HG02623 (cell line): ENCODE measurements at regions not wholly inside any gene's neighbourhood (a gene's known extent, or its start where the extent isn't known, plus 50 kb on each side); places are given as distances from the start of the nearest gene placed in this dataset.
"Not testable (repeated sequence)": the region's sequence is repeated elsewhere in the genome, so short reads cannot be mapped to it uniquely, and the experiment has no call there.

Experiments
- ATAC-seq: cut with Tn5 transposase; IDR thresholded peaks from one replicate; pipeline ENCODE4 v1.9.1; 2021; ENCODE audit warnings: moderate library complexity; ENCODE audit not compliant: unreplicated experiment

GRCh38 chr5:18203296-18203695 lies 569.0 kb downstream of the TAF11L14 start:
- no peak for ATAC-seq

DNA sequence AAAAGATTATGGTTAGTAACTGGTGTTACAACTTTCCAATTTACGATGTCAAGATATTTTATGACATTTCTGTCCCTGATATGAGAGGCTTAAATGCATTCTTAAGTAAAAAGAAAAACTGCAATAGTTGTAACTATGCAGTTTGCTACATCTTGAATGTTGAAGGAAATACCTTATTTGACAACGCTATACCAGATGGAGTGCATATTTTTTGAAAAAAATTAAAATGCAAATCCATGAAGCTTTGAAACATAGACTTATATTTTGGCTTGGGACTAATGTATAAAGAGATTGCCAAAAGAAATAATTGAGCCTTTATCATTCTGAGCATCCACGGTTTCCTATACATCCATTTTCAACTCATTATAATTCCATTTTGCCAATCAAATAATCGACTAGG lies 579.4 kb downstream of the TAF11L14 start:
- ATAC-seq: no peak

DNA sequence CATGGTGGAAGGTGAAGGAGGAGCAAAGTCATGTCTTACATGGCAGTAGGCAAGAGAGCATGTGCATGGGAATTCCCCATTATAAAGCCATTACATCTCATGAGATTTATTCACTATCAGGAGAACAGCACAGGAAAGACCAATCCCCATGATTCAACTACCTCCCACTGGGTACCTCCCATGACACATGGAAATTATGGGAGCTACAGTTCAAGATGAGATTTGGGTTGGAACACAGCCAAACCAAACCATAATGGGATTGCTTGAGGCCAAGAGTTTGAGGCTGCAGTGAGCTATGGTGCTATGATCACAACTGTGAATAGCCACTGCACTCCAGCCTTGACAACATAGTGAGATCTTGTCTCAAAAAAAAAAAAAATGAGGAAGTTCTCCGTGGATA lies 581.8 kb downstream of the TAF11L14 start:
- ATAC-seq: no peak

DNA sequence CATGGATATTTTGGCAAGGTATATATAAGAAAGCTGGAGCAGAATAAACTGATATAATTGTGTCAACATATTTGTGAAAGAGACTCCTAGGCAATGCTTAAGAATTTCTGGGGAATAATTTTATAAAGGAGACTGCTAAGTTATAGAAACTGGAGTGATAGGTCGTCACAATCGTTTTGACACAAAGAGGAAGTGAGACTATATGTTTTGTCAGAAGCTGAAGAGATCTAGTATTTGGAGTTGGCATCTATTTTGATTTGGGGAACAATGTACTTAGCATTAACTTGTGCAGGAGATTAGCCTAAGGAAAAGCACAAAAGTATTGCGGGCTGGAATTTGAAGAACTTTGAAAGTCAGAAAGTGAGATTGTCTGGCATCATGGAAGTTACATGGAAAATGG lies 582.5 kb downstream of the TAF11L14 start:
- no peak for ATAC-seq

DNA sequence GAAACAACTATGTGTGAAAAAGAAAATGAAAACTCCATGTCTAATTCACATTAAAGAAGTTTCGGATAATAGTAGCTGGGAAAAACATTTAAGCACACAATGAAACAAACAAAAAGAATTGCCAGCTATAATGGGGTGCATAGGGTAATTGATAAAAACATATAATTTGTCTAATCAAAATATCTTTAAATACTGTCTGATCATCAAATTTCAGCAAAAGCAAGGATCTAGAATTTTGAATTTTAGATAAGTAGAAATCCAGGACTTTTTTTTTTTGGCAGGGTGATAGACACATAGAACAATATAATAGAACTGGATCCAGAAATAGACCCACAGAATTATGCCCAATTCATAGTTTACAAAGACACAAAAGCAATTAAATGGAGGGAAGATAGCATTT lies 585.0 kb downstream of the TAF11L14 start:
- ATAC-seq: no peak

GRCh38 chr5:18220631-18221030 lies 586.4 kb downstream of the TAF11L14 start:
- no peak for ATAC-seq

DNA sequence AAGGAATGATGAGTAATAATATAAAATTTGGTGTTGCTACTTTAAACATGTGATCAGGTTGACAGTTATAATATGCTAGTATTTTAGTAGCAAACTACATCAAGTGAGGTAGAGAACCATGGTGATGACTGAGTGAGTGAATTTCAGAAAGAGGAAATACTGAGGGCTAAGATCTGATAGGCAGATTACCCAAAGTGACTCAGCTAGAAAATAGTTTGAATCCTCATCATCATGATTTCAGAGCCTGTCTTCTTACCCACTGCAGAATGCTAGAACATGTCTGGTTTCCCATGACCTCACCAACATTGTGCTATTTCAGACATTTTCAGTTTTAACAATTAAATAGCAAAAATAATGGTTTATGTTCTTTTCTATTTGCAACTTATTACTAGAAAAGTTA lies 602.1 kb downstream of the TAF11L14 start:
- ATAC-seq: no peak

- no peak for ATAC-seq
Measured at GRCh38 chr5:18238321-18238720, 604.1 kb downstream of the TAF11L14 start.

DNA sequence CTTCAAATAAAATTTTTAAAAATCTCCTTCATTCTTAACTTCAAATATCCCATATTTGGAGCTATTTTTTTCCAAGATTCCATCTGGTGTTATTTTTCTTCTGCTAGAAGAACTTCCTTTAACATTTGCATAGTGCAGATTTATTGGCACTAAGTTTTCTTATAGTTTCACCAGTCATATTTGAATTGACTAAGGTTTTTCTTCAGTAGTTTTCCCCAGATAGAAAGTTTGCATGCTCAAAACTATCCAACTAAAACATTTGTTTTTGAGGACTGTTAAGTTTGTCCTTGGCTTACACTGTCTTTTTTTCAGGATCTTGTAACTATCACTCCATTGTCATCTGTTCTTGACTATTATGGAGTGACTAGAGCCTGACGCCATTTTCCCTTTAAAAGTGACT lies 606.7 kb downstream of the TAF11L14 start:
- no peak for ATAC-seq

DNA sequence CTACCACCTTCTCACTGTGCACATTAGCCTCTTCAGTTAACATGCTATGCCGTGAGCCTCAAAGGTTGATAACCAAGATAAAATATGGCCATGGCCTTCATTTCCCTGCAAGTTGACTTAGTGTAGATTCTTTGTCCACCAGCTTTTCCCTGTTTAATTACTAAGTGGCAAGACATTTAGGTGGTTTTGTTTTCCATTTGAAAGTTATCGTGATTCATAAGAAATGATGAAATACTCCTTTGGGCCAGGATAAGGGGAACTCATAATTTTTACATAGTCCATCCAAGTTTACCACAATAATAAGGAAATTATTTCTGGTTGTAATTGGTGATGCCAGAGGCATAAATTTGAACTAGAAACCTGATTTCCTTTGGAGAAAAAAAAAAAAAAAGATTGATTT lies 609.6 kb downstream of the TAF11L14 start:
- ATAC-seq: no peak

GRCh38 chr5:18244309-18244708 lies 610.0 kb downstream of the TAF11L14 start:
- ATAC-seq: no peak

GRCh38 chr5:18252559-18252958 lies 618.3 kb downstream of the TAF11L14 start:
- ATAC-seq: no peak

DNA sequence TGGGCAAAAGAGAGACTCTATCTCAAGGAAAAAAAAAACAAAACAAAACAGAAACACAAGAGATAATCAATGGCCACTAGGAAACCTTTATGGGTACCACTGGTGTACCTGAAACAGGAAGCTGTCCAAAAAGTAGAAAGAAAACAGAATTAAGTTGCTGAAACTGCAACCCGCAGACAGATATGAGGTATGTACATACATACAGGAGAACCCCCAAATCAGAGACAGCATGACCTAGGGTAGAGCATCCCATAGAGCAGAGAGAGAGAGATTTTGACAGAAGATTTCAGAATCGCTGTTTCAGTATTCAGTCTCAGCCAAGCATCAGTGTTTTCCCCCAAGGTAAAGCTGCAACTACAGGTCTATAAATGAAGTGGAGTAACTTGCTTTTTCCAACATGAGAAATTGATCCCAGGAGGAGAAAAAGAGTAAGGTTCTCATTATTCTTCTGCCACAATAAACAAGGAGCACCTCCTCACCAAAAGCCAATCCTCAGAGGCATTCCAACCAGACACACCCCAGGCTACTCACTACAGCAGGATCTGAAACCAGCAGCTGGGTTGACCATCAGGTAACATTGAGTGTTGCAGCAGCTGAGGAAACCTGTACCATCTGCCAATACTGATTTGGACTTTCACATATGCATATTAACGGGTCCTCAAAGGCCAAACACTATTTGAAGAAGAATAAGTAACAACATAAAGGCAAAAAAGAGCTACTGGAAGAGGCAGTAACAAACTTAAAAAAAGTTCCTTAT lies 630.0 kb downstream of the TAF11L14 start:
- no peak for ATAC-seq

DNA sequence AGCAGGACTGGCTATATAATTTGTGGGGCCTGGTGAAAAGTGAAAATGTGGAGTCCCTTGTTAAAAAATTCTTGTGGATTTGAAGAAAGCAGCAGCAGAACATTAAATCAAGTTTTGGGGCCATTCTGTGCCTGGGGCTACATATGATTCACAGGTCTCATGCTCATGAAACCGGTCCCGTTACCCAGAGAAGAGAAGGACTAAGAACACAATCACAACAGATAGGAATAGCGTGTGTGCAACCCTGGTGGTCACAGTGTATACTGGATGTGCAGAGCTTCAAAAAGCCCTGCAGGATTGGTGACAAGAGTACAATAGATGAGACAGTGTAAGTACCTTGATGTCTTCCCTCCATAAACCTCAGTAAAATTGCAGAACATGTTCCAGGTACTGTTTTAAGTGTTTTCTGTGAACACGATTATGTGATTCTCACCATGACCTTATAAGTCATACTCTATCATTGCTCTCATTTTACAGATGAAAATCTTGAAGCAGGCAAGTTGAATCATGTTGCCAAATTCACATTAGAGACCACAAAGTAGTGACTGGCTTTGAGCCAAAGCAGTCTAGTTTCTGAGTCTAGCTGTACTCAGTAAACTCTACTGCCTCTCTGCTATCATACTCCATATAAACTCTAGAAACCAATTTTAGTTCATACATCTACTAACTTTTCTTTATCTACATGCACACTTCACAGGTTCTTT lies 636.5 kb downstream of the TAF11L14 start:
- ATAC-seq: no peak

GRCh38 chr5:18276939-18277338 lies 642.7 kb downstream of the TAF11L14 start:
- no peak for ATAC-seq

DNA sequence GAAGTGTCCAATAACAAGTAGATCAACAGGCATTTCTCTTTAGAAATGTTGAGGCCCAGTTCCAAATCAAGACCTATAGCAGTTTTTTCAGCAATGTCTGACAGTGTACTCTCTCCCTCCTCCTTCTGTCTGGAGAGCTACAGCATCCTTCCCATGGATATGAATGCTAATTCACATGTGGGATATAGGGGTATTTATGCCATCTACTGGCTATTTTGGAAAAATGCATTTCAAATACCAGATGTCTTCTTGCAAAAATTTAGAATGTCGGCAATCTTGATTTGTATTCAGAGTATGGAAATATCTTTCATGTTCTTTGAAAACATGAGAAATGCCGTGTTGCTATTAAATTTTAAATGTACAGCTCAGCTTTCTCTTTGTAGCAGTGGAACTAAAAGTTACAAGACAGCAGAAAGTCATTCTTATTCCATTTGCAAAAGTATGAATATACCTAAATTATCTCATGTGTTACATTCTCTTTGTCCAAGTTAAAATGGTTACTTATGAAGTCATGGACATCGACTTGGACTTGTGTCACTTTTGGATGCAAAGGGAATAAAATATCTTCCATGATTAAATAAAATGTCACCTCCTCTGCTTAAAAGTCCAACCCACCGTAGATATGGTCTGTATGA lies 647.8 kb downstream of the TAF11L14 start:
- ATAC-seq: no peak

DNA sequence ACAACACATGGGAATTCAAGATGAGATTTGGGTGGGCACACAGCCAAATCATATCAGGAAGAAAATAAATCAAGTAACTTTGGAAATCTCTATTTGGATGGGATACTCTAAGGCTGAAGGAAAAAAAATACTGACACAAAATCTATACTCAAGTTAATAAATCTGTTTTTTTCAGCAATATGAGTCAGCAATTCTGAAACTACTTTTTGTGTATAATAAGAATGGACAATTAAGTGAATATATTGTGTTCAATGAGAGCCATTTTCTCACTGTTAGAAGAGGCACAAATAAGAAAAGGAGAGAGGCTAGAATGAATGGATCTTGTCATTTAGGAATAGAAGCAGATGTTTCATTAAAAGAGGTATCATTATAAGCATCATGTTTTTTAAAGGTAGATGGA lies 651.0 kb downstream of the TAF11L14 start:
- no peak for ATAC-seq

GRCh38 chr5:18292146-18292545 lies 657.9 kb downstream of the TAF11L14 start:
- ATAC-seq: no peak

DNA sequence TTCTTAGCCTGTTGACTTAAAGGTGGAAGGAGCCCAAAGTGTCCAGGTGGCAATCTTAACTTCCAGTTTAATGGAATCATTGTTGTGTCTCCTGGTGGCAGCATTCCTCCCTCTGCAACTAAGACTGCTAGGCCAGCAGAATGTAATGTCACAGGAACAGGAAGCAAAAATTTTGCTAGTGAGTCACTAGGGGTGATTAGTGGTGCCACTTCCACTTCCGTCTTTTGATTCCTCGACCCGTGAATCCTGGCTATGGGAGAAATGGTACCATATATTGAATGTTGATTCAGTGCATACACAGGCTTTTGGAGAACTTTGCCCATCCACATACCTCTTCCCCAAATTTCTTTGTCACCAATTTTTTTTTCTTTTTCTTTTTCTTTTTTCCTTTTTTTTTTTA lies 661.4 kb downstream of the TAF11L14 start:
- not testable (repeated sequence) for ATAC-seq

DNA sequence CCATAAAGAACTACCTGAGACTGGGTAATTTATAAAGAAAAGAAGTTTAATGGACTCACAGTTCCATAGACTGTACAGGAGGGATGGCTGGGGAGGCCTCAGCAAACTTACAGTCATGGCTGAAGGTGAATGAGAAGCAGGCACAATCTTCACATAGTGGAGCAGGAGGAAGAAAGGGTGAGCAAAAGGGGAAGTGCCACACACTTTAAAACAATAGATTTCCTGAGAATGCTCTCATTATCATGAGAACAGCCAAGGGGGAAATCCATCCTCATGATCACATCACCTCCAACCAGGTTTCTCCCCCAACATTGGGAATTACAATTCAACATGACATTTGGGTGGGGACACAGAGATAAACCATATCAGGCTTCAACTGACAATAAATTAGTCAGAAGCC lies 664.9 kb downstream of the TAF11L14 start:
- ATAC-seq: no peak

- no peak for ATAC-seq
Measured at GRCh38 chr5:18305288-18305924, 671.1 kb downstream of the TAF11L14 start.

DNA sequence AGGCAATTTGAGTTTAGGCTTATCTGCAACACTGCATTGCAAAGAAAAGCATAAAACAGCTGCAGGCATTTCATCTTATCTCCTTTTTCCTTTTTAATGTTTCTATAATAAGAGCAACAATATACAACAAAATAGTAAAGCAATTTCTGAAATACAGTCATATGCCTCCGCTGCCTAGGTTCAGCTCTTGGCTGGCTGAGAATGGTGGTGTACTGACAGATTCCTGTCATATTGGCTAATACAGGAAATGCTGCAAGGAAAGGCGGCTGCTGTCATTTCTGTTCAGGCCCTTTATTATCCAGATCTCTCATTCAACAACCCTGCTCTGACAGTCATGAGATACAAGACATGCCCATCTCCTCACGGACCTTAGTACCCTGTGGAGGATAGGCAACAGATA lies 677.0 kb downstream of the TAF11L14 start:
- no peak for ATAC-seq
